ENCODE measurements at regions not wholly inside any gene's neighbourhood (a gene's known extent, or its start where the extent isn't known, plus 50 kb on each side); places are given as distances from the start of the nearest gene placed in this dataset.

DNA sequence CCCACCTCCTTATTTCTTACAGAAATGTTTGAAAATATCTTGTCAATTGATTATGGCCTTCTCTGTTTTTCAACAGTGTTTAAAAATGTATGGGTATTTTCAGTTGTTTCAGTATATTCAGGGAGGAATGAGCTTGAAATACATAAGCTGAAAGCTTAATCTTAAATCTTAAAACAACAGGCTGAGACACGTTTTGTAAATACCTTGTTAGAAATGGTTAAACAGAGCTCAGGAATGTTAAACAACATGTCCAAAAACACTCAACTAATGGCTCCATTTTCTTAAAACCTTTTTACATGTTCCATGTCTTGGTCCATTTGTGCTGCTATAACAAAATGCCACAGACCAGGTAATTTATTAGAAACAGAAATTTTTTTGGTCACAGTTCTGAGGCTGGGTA is 953.8 kb upstream of the ADGRL2 start (continued):
- TF ChIP-seq FOSL1 (IDR thresholded peaks at IDR 0.05; ENCODE audit: insufficient read depth, low read depth, low read length) = no peak

DNA sequence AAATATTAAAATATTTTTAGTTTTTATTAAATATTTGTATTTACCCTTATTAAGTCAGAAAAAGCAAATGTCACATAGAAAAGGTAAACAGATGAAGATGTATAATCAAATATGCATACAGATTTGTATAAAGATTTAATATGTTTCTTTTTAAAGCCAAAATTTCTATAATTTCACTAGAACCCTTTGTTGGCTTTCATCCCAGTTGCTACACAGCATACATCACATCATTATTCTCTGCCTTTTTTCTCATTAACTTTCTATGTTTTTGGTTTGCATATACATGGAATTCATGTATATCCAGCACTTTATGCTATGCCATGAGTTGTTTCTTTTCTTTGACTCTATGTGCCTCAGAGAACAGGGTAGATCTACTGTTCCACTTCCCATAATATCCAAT is 957.9 kb upstream of the ADGRL2 start:
- Histone ChIP-seq H3K36me3 (ENCODE audit: control insufficient read depth in 2 of 4, insufficient read depth in 4 of 4, low read length in 3 of 4) (no peaks in the 10 kb centered on the region; a peak in 1 of 8 replicates), H2BK120ac (replicated peaks; ENCODE audit: low read depth, low read length) (no peak overlapping the region), H2AK5ac (ENCODE audit: low read depth, low read length) (no peak overlapping the region), H3K27ac (ENCODE audit: low read depth, low read length) (no peak overlapping the region), H2BK12ac (ENCODE audit: low read depth, low read length) (no peak overlapping the region), H2AFZ (ENCODE audit: low read length) (no peak overlapping the region), H4K20me1 (replicated peaks in 1 of 2; ENCODE audit: control insufficient read depth in 1 of 2, insufficient read depth in 2 of 2, low read length in 2 of 2) (no peaks in the 10 kb centered on the region), H4K91ac (replicated peaks; ENCODE audit: insufficient read length, low read length) (no peak overlapping the region), H4K8ac (ENCODE audit: extremely low read depth, insufficient read depth, low read length) (no peak overlapping the region), H3K23me2 (ENCODE audit: low read depth, low read length) (no peaks in the 10 kb centered on the region), H3K18ac (ENCODE audit: extremely low read depth, low read length) (no peak overlapping the region), H3K27me3 (replicated peaks in 1 of 4; ENCODE audit: control insufficient read depth in 3 of 4, extremely low read depth in 1 of 4, insufficient read depth in 3 of 4, low read length in 3 of 4) (no peaks in the 10 kb centered on the region), H3K14ac (ENCODE audit: insufficient read length) (no peak overlapping the region), H3K79me2 (ENCODE audit: control insufficient read depth in 1 of 2, insufficient read depth in 2 of 2, low read length in 2 of 2) (no peaks in the 10 kb centered on the region), H3K79me1 (ENCODE audit: low read depth, low read length) (no peaks in the 10 kb centered on the region), H3K4me3 (ENCODE audit: extremely low read depth in 1 of 4, insufficient read depth in 2 of 4, low read depth in 3 of 4, low read length in 4 of 4) (no peak overlapping the region), H3K4me1 (replicated peaks in 1 of 4; ENCODE audit: control insufficient read depth in 3 of 4, insufficient read depth in 4 of 4, low read length in 3 of 4) (peaks cover 0 to 3% (median 0%) of the 10 kb centered on the region in 4 experiments; a peak in 1 of 7 replicates), H2BK15ac (ENCODE audit: low read length) (no peak overlapping the region), H4K5ac (ENCODE audit: insufficient read length, low read depth, low read length) (no peak overlapping the region), H3K4me2 (ENCODE audit: insufficient read depth in 1 of 2, low read depth in 2 of 2, low read length in 2 of 2) (no peak overlapping the region), H2BK5ac (ENCODE audit: low read depth, low read length) (no peak overlapping the region), H3K4ac (replicated peaks; ENCODE audit: insufficient read length, low read depth, low read length) (no peak overlapping the region), H3K56ac (replicated peaks; ENCODE audit: insufficient read length, low read depth, low read length) (no peak overlapping the region), H3K23ac (ENCODE audit: insufficient read length) (no peak overlapping the region), H3K9me3 (ENCODE audit: insufficient read depth in 2 of 2, low read depth in 1 of 2, low read length in 1 of 2) (peaks cover 3% of the 10 kb centered on the region in 2 experiments; a peak in 3 of 4 replicates), H3K9ac (replicated peaks in 1 of 4; ENCODE audit: extremely low read depth in 1 of 4, low read depth in 3 of 4, low read length in 3 of 4) (no peak overlapping the region), H2BK20ac (ENCODE audit: low read length) (no peak overlapping the region)
- ChIA-PET CTCF (ENCODE audit: partially characterized antibody) (no interaction called here), POLR2A (ENCODE audit: partially characterized antibody) (no interaction called here)
- DNase-seq (ENCODE audit: low read depth in 1 of 2, low spot score in 2 of 2) (no peak), FAIRE-seq (no peak)
- TF ChIP-seq NANOG (IDR thresholded peaks at IDR 0.05; ENCODE audit: insufficient read depth, low read depth, low read length, poor library complexity, severe bottlenecking) = no peak
- no peak for TF ChIP-seq NRF1 (IDR thresholded peaks at IDR 0.05; ENCODE audit: low read depth, low read length)
- no peak for TF ChIP-seq BRCA1 (IDR thresholded peaks at IDR 0.05; ENCODE audit: low read depth, low read length)
- no peak for TF ChIP-seq TEAD4 (IDR thresholded peaks at IDR 0.05; ENCODE audit: low read depth, low read length)
- no peak for TF ChIP-seq BCL11A (IDR thresholded peaks at IDR 0.05; ENCODE audit: low read depth in 2 of 2, low read length in 2 of 2)
- no peak for TF ChIP-seq RBBP5 (IDR thresholded peaks at IDR 0.05; ENCODE audit: borderline replicate concordance, low read depth, low read length)
- no peak for TF ChIP-seq CHD2 (IDR thresholded peaks at IDR 0.05; ENCODE audit: low read length)
- no peak for TF ChIP-seq TBP (IDR thresholded peaks at IDR 0.05; ENCODE audit: low read depth, low read length)
- no peak for TF ChIP-seq YY1 (IDR thresholded peaks at IDR 0.05; ENCODE audit: low read depth, low read length)
- no peak for TF ChIP-seq SP4 (IDR thresholded peaks at IDR 0.05; ENCODE audit: low read length)
- no peak for TF ChIP-seq TCF12 (IDR thresholded peaks at IDR 0.05; ENCODE audit: low read depth, low read length)

Data from H1 (cell line).